Kidney (tissue), 13 donors: ENCODE measurements at regions not wholly inside any gene's neighbourhood (a gene's known extent, or its start where the extent isn't known, plus 50 kb on each side); places are given as distances from the start of the nearest gene placed in this dataset.

Source experiments
- DNase-seq, 5 donors: peaks; one replicate each; pipeline ENCODE4 v3.0.0-alpha.2; 2013 to 2020
- FAIRE-seq: peaks from 2 replicates; lab custom pipeline; 2012; peaks lifted over from hg19 to GRCh38; lab: Jason Lieb, UNC
- H3K27ac ChIP-seq, 2 donors: one replicate each; pipeline ENCODE4 v1.7.0; 2013; ENCODE audit warnings: low read depth in 2 of 2, low read length in 2 of 2, inconsistent platforms in 1 of 2
- H3K27me3 ChIP-seq: one replicate; pipeline ENCODE4 v1.7.1; 2013; ENCODE audit warnings: low read length, inconsistent platforms; ENCODE audit not compliant: control insufficient read depth, insufficient read depth
- H3K36me3 ChIP-seq, 3 donors: one replicate each; pipeline versions ENCODE4 v1.7.0 to v1.7.1; 2013; ENCODE audit warnings: low read length in 3 of 3, control low read depth in 1 of 3, inconsistent platforms in 1 of 3; ENCODE audit not compliant: insufficient read depth in 3 of 3, control insufficient read depth in 2 of 3
- H3K4me1 ChIP-seq, 3 donors: one replicate each; pipeline versions ENCODE4 v1.7.0 to v1.7.1; 2013; ENCODE audit warnings: low read length in 3 of 3, inconsistent platforms in 1 of 3, low read depth in 1 of 3; ENCODE audit not compliant: control insufficient read depth in 2 of 3, insufficient read depth in 2 of 3
- H3K4me3 ChIP-seq, 3 donors: one replicate each; pipeline versions ENCODE4 v1.7.0 to v1.8.1; 2013; ENCODE audit warnings: low read length in 3 of 3, control low read depth in 1 of 3, inconsistent platforms in 1 of 3
- H3K9ac ChIP-seq, 3 donors: one replicate each; pipeline versions ENCODE4 v1.7.0 to v1.7.1; 2013; ENCODE audit warnings: low read length in 3 of 3, control low read depth in 1 of 3, inconsistent platforms in 1 of 3
- H3K9me3 ChIP-seq, 3 donors: one replicate each; pipeline versions ENCODE4 v1.7.0 to v1.7.1; 2013; ENCODE audit warnings: low read length in 3 of 3, control low read depth in 1 of 3, inconsistent platforms in 1 of 3; ENCODE audit not compliant: control insufficient read depth in 2 of 3, insufficient read depth in 1 of 3
- intact Hi-C: fragments of 100-400 bp; cut with DNase I; formaldehyde crosslinking; loops from one replicate; pipeline ENCODE4 v1.11.1; 2022
- TF ChIP-seq, protein P1 (sequence below): IDR thresholded peaks from 3 replicates; pipeline ENCODE4 v1.5.1; 2012; ENCODE audit warnings: mild to moderate bottlenecking, moderate library complexity, borderline replicate concordance; ENCODE audit not compliant: insufficient read depth; ENCODE audit errors: extremely low read depth
- donor health status: control.
- donor health status: control.
- donor health status: control.
- donor health status: control.
- donor health status: control.
- donor health status: DM: yes; HTN: yes; CAD: no.
- donor health status: Normal renal cell carcinoma (clear cell type).

DNA sequence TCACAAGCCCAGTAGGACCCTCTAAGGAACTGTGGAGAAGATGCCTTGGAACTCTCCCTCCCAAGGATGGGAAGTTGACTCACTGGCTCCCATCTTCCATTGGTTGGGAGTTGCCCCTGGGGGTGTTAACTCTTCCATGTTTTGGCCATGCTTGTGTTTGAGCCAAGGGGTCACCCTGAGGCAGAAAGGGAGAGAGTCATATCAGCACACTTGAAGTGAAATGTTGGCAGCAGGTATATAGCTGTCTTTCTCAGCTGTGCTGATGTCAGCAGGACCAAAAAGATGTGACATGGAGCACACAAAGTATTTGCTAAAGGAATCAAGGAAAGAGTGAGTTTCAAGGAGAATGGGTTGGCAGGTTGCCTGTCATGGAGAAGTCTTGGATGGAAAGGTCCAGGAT, 359.4 kb downstream of the RPS24 start:
- H3K36me3 ChIP-seq, result no peaks in the 10 kb centered on the region
- intact Hi-C loops, result no loop called here
- TF ChIP-seq, protein P1, sequence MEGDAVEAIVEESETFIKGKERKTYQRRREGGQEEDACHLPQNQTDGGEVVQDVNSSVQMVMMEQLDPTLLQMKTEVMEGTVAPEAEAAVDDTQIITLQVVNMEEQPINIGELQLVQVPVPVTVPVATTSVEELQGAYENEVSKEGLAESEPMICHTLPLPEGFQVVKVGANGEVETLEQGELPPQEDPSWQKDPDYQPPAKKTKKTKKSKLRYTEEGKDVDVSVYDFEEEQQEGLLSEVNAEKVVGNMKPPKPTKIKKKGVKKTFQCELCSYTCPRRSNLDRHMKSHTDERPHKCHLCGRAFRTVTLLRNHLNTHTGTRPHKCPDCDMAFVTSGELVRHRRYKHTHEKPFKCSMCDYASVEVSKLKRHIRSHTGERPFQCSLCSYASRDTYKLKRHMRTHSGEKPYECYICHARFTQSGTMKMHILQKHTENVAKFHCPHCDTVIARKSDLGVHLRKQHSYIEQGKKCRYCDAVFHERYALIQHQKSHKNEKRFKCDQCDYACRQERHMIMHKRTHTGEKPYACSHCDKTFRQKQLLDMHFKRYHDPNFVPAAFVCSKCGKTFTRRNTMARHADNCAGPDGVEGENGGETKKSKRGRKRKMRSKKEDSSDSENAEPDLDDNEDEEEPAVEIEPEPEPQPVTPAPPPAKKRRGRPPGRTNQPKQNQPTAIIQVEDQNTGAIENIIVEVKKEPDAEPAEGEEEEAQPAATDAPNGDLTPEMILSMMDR, result no peak
- DNase-seq (no peak), FAIRE-seq (no peak)
- no peaks in the 10 kb centered on the region for H3K4me1 ChIP-seq
- H3K9ac ChIP-seq, result no peak overlapping the region
- no peaks in the 10 kb centered on the region for H3K9me3 ChIP-seq
- H3K27ac ChIP-seq, result no peak overlapping the region
- H3K4me3 ChIP-seq, result no peak overlapping the region
- H3K27me3 ChIP-seq, result no peaks in the 10 kb centered on the region

DNA sequence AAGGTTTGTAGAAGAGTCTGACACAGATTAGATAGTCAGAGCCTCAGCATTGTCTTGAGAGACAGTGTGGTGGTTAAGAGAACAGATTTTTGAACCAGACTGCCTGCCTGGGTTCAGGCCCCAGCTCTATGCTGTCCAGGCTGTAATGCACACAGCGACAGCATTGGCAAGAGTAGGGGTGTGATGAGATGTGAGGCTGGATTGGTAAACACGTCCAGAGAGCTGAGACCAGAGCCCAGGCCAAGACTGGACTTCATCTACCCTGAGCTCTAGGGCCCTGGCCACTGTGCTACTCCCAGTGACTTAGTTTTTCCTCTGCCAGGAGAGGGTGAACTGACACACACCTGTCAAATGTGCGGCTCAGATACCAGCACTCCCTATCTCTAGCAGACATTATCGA, 360.4 kb downstream of the RPS24 start:
- TF ChIP-seq, protein P1, result no peak

DNA sequence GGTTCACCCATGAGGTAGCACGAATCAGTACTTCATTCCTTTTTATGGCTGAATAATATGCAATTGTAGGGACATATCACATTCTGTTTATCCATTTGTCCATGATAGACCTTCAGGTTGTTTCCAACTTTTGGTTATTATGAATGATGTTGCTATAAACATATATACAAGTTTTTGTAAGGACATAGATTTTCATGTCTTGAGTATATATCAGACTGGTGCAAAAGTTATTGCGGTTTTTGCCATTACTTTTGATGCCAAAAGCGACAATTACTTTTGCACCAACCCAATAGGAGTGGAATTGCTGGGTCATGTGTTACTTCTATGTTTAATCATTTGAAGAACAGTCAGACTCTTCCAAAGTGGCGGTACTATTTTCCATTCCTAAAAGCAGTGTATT, 361.5 kb downstream of the RPS24 start:
- DNase-seq (no peak), FAIRE-seq (no peak)
- TF ChIP-seq, protein P1, result no peak
- Histone ChIP-seq H3K9me3 (no peaks in the 10 kb centered on the region), H3K27me3 (no peaks in the 10 kb centered on the region), H3K4me1 (no peaks in the 10 kb centered on the region), H3K9ac (no peak overlapping the region), H3K27ac (no peak overlapping the region), H3K36me3 (no peaks in the 10 kb centered on the region), H3K4me3 (no peak overlapping the region)
- intact Hi-C loops, result no loop called here

More for the DNA sequence above, 360.4 kb downstream of the RPS24 start:
- H3K9me3 ChIP-seq, result no peaks in the 10 kb centered on the region
- no peak for DNase-seq
- H3K36me3 ChIP-seq, result no peaks in the 10 kb centered on the region
- no peak overlapping the region for H3K27ac ChIP-seq
- no peaks in the 10 kb centered on the region for H3K4me1 ChIP-seq
- no peak for FAIRE-seq
- H3K27me3 ChIP-seq, result no peaks in the 10 kb centered on the region
- H3K4me3 ChIP-seq, result no peak overlapping the region
- H3K9ac ChIP-seq, result no peak overlapping the region
- intact Hi-C loops, result no loop called here

DNA sequence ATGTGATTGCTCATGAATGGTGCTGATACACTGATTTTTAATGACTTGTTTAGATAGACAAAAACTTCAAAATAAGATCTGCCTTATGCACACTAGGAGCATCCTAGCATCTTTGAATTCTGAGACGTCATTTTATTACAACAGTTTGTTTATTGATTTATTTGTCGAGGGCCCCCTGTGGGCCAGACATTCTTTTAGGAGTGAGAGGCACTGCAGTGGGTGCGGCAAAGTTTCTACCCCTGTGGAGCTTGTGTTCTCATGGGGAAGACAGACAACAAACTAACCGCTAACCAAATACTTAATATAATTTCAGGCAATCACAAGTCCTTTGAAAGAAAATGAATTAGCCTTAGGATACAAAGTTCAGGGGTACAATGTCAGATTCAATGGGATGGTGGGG, 363.1 kb downstream of the RPS24 start:
- DNase-seq (no peak), FAIRE-seq (no peak)
- Histone ChIP-seq H3K4me3 (no peak overlapping the region), H3K9me3 (no peaks in the 10 kb centered on the region), H3K27ac (no peak overlapping the region), H3K36me3 (no peaks in the 10 kb centered on the region), H3K9ac (no peak overlapping the region), H3K27me3 (no peaks in the 10 kb centered on the region), H3K4me1 (no peaks in the 10 kb centered on the region)
- intact Hi-C loops, result no loop called here
- TF ChIP-seq, protein P1, result no peak
